ENCODE measurements at regions not wholly inside any gene's neighbourhood (a gene's known extent, or its start where the extent isn't known, plus 50 kb on each side); places are given as distances from the start of the nearest gene placed in this dataset.

DNA sequence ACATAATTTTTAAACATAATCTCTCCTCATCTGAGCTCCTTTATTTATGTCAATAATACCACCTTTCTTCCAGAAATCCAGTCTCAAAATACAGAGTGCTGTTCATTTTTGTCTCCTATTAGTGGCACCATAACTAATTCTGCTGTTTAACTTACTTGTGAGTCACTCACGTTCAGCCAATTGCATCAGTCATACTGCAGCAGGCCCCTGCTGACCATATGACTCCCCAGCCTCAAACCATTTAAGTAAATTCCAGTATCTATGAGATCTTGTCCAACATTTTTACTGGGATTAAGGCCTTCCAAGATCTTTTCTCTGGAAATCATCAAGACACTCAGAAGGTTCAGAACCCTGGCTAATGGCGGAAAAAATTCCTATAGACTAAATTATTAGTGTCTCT lies 982.2 kb upstream of the MAP3K7 start:
- TF ChIP-seq TAF1 (IDR thresholded peaks at IDR 0.05; ENCODE audit: borderline replicate concordance, low read depth, low read length) (no peak), POLR2A (IDR thresholded peaks at IDR 0.05; ENCODE audit: low read depth, low read length) (no peak), POLR2AphosphoS5 (IDR thresholded peaks at IDR 0.05; ENCODE audit: low read depth, low read length) (no peak)
